IMR-90 (cell line): ENCODE measurements at regions not wholly inside any gene's neighbourhood (a gene's known extent, or its start where the extent isn't known, plus 50 kb on each side); places are given as distances from the start of the nearest gene placed in this dataset.

Experiments
- ATAC-seq: fragments of 200-7000 bp; cut with Tn5 transposase; 2 replicates; pipeline ENCODE4 v1.9.1; 2020; ENCODE audit warnings: low read depth, mild to moderate bottlenecking, moderate library complexity
- BruUV-seq: library from RNA; stranded (reverse); fragments of 400-500 nt; replicated peaks from 2 replicates; lab custom pipeline; 2021; lab: Mats Ljungman, UMichigan
- CTCF ChIA-PET: fragments of 300-600 bp; formaldehyde crosslinking; extraction: SDS; loops from one replicate; lab custom pipeline; 2021; ENCODE audit warnings: antibody characterized with exemption; lab: Yijun Ruan, JAX
- POLR2A ChIA-PET: fragments of 300-600 bp; sonication (Branson Sonifier 250); formaldehyde crosslinking; loops from one replicate; lab custom pipeline; 2022; ENCODE audit warnings: antibody characterized with exemption; ENCODE audit not compliant: unreplicated experiment; lab: Charles Lee
- DNase-seq: peaks from one replicate; pipeline ENCODE4 v3.0.0; 2013
- H2AFZ ChIP-seq: replicated peaks from 2 replicates; pipeline ENCODE3; 2013; ENCODE audit warnings: low read length, mild to moderate bottlenecking; ENCODE audit not compliant: poor library complexity
- H2AK5ac ChIP-seq: 2 replicates; pipeline ENCODE4 v1.6.1; 2013; ENCODE audit warnings: low read depth, low read length, inconsistent platforms
- H2AK9ac ChIP-seq: replicated peaks from 2 replicates; pipeline ENCODE3; 2013; ENCODE audit warnings: mild to moderate bottlenecking, low read depth, low read length, moderate library complexity; ENCODE audit not compliant: poor library complexity
- H2BK120ac ChIP-seq: 2 replicates; pipeline ENCODE4 v1.6.1; 2013; ENCODE audit warnings: low read depth, low read length, inconsistent platforms
- H2BK15ac ChIP-seq: 3 replicates; pipeline ENCODE4 v1.6.1; 2013; ENCODE audit warnings: low read depth, low read length, inconsistent platforms
- H2BK20ac ChIP-seq: 2 replicates; pipeline ENCODE4 v1.6.1; 2013; ENCODE audit warnings: low read depth, mild to moderate bottlenecking, inconsistent platforms, low read length, moderate library complexity
- H2BK5ac ChIP-seq: 2 replicates; pipeline ENCODE4 v1.6.1; 2013; ENCODE audit warnings: mild to moderate bottlenecking, low read depth, low read length, inconsistent platforms; ENCODE audit not compliant: poor library complexity, severe bottlenecking
- H3K14ac ChIP-seq: replicated peaks from 2 replicates; pipeline ENCODE4 v1.6.1; 2013; ENCODE audit warnings: low read depth, low read length, inconsistent platforms
- H3K18ac ChIP-seq: 2 replicates; pipeline ENCODE4 v1.6.1; 2013; ENCODE audit warnings: low read depth, low read length, control low read depth
- H3K23ac ChIP-seq: 2 replicates; pipeline ENCODE4 v1.6.1; 2013; ENCODE audit warnings: low read depth, low read length, inconsistent platforms
- H3K27ac ChIP-seq: 2 replicates; pipeline ENCODE4 v1.5.1; 2013; ENCODE audit warnings: mild to moderate bottlenecking, control low read depth, low read length; ENCODE audit not compliant: insufficient read depth
- H3K27me3 ChIP-seq: 2 replicates; pipeline ENCODE4 v1.6.1; 2013; ENCODE audit warnings: low read length; ENCODE audit not compliant: control insufficient read depth, insufficient read depth
- H3K36me3 ChIP-seq: 2 replicates; pipeline ENCODE4 v1.6.1; 2013; ENCODE audit warnings: low read length, mixed read lengths; ENCODE audit not compliant: control insufficient read depth, insufficient read depth
- H3K4ac ChIP-seq: 2 replicates; pipeline ENCODE4 v1.6.1; 2013; ENCODE audit warnings: low read depth, low read length, inconsistent platforms
- H3K4me1 ChIP-seq: 2 replicates; pipeline ENCODE4 v1.6.1; 2013; ENCODE audit warnings: low read length, mixed read lengths; ENCODE audit not compliant: control insufficient read depth, insufficient read depth
- H3K4me2 ChIP-seq: 2 replicates; pipeline ENCODE4 v1.6.1; 2013; ENCODE audit warnings: low read depth, mild to moderate bottlenecking, control low read depth, low read length, moderate library complexity
- H3K4me3 ChIP-seq: 2 replicates; pipeline ENCODE4 v1.5.1; 2013; ENCODE audit warnings: low read depth, mild to moderate bottlenecking, control low read depth, low read length, moderate library complexity; ENCODE audit not compliant: insufficient read depth
- H3K56ac ChIP-seq: 2 replicates; pipeline ENCODE4 v1.6.1; 2013; ENCODE audit warnings: low read length, inconsistent platforms; ENCODE audit not compliant: insufficient read depth; ENCODE audit errors: extremely low read depth
- H3K79me1 ChIP-seq, 2 experiments: 2 replicates each; pipeline ENCODE4 v1.6.1; 2013; ENCODE audit warnings: low read length in 2 of 2, inconsistent platforms in 1 of 2, low read depth in 1 of 2
- H3K9ac ChIP-seq: 2 replicates; pipeline ENCODE4 v1.6.1; 2013; ENCODE audit warnings: low read depth, low read length, control low read depth
- H3K9me1 ChIP-seq: 2 replicates; pipeline ENCODE4 v1.6.1; 2013; ENCODE audit warnings: low read length, inconsistent platforms; ENCODE audit not compliant: insufficient read depth
- H3K9me3 ChIP-seq: 2 replicates; pipeline ENCODE4 v1.6.1; 2013; ENCODE audit warnings: low read length; ENCODE audit not compliant: control insufficient read depth, insufficient read depth
- H4K20me1 ChIP-seq: 2 replicates; pipeline ENCODE4 v1.6.1; 2013; ENCODE audit warnings: low read length, inconsistent platforms; ENCODE audit not compliant: insufficient read depth
- H4K5ac ChIP-seq: 2 replicates; pipeline ENCODE4 v1.6.1; 2013; ENCODE audit warnings: mild to moderate bottlenecking, low read depth, low read length, control low read depth
- H4K8ac ChIP-seq, 2 experiments: 2 replicates each; pipeline ENCODE4 v1.6.1; 2013; ENCODE audit warnings: low read depth in 2 of 2, low read length in 2 of 2, control low read depth in 1 of 2, inconsistent platforms in 1 of 2
- H4K91ac ChIP-seq: 2 replicates; pipeline ENCODE4 v1.6.1; 2013; ENCODE audit warnings: low read depth, low read length, inconsistent platforms; ENCODE audit not compliant: insufficient read depth
- CEBPB ChIP-seq: IDR thresholded peaks from 2 replicates; pipeline ENCODE4 v1.6.1; 2012; ENCODE audit warnings: low read depth, low read length, improper control_type of control experiment
- MAFK ChIP-seq: IDR thresholded peaks from 2 replicates; pipeline ENCODE4 v1.6.1; 2012; ENCODE audit warnings: low read depth, low read length, improper control_type of control experiment
- NFE2L2 ChIP-seq: fragments of 150-350 bp; IDR thresholded peaks from 2 replicates; pipeline ENCODE4 v1.6.1; 2016; ENCODE audit warnings: low read depth, mild to moderate bottlenecking, low read length
- POLR2A ChIP-seq: IDR thresholded peaks from 2 replicates; pipeline ENCODE4 v1.6.1; 2012; ENCODE audit warnings: mild to moderate bottlenecking, low read depth, low read length
- RAD21 ChIP-seq: IDR thresholded peaks from 2 replicates; pipeline ENCODE4 v1.6.1; 2012; ENCODE audit warnings: low read length, improper control_type of control experiment
- USF2 ChIP-seq: fragments of 150-350 bp; IDR thresholded peaks from 2 replicates; pipeline ENCODE4 v1.6.1; 2017; ENCODE audit warnings: mild to moderate bottlenecking, antibody characterized with exemption, low read length, low read depth
- WGBS, 2 experiments: methylation state at CpG; one replicate each; pipeline versions ENCODE4 v1.1.5 to v1.1.7; 2013; ENCODE audit warnings: missing lambda C conversion rate in 2 of 2; ENCODE audit not compliant: insufficient read length in 1 of 2; ENCODE audit errors: extremely low coverage in 2 of 2; 5-methylcytosine and 5-hydroxymethylcytosine counted together
- dilution Hi-C: fragments of 300-500 bp; cut with HindIII; formaldehyde crosslinking; loops from one replicate; pipeline ENCODE4 v1.14.3; 2018; ENCODE audit warnings: low sequenced_read_pairs; ENCODE audit not compliant: unreplicated experiment
- in situ Hi-C: fragments of 300-500 bp; cut with MboI; formaldehyde crosslinking; loops from 3 replicates; pipeline ENCODE4 v1.14.3; 2019; ENCODE audit warnings: low sequenced_read_pairs, inconsistent platforms, mixed read lengths
- intact Hi-C: fragments of 100-400 bp; cut with micrococcal nuclease; formaldehyde crosslinking; loops from 2 replicates; pipeline ENCODE4 v1.10.0; 2022

GRCh38 chr12:124240493-124240892 is 54.4 kb upstream of the RFLNA start:
- no CpG with 5 or more reads among the region's 1 CpG for WGBS, 2 experiments
- in situ Hi-C loops, result no loop called here
- no peak overlapping the region for H2AK5ac ChIP-seq
- H4K8ac ChIP-seq, result no peak overlapping the region
- no peaks in the 10 kb centered on the region for H3K9me1 ChIP-seq
- H3K14ac ChIP-seq, result no peak overlapping the region
- no peak overlapping the region for H2BK20ac ChIP-seq
- no peak overlapping the region for H3K18ac ChIP-seq
- DNase-seq (no peak), ATAC-seq (no peak)
- peaks cover 2% of the 10 kb centered on the region; the same call in 1 of the 2 replicates for H3K4me1 ChIP-seq
- H3K9ac ChIP-seq, result no peak overlapping the region
- ChIA-PET POLR2A (no interaction called here), CTCF (no interaction called here)
- no peak overlapping the region for H4K5ac ChIP-seq
- no peaks in the 10 kb centered on the region for H3K36me3 ChIP-seq
- intact Hi-C loops, result no loop called here
- dilution Hi-C loops, result no loop called here
- H4K20me1 ChIP-seq, result no peaks in the 10 kb centered on the region
- no peak overlapping the region for H2BK15ac ChIP-seq
- H3K27ac ChIP-seq, result no peak overlapping the region
- peaks cover 17% of the 10 kb centered on the region for H3K27me3 ChIP-seq
- H4K91ac ChIP-seq, result no peak overlapping the region
- H2AFZ ChIP-seq, result no peak overlapping the region
- no peaks in the 10 kb centered on the region for H3K79me1 ChIP-seq
- H2BK120ac ChIP-seq, result no peak overlapping the region
- no TSS peak for BruUV-seq
- no peak overlapping the region for H2AK9ac ChIP-seq
- H3K4me2 ChIP-seq, result no peak overlapping the region
- no peak overlapping the region for H2BK5ac ChIP-seq
- no peak for TF ChIP-seq CEBPB
- TF ChIP-seq NFE2L2, result no peak
- no peak for TF ChIP-seq MAFK
- no peak for TF ChIP-seq RAD21
- no peak for TF ChIP-seq USF2
- TF ChIP-seq POLR2A, result no peak
- no peaks in the 10 kb centered on the region for H3K9me3 ChIP-seq
- H3K56ac ChIP-seq, result no peak overlapping the region
- H3K4me3 ChIP-seq, result no peak overlapping the region
- H3K23ac ChIP-seq, result no peak overlapping the region
- H3K4ac ChIP-seq, result no peak overlapping the region
